ENCODE measurements at regions not wholly inside any gene's neighbourhood (a gene's known extent, or its start where the extent isn't known, plus 50 kb on each side); places are given as distances from the start of the nearest gene placed in this dataset.

GRCh38 chr11:127118811-127119210 is 118.2 kb upstream of the KIRREL3 start:
- H3K4me2 ChIP-seq (ENCODE audit: low read length), result no peak overlapping the region
- H3K36me3 ChIP-seq (ENCODE audit: insufficient read depth, low read length), result no peaks in the 10 kb centered on the region
- ChIA-PET POLR2A (interaction anchor here (0.5 kb wide), 1 partner anchor 533 kb away, joined by 3 read pairs; no protein-coding TSS in a partner anchor), CTCF (ENCODE audit: unreplicated experiment) (no interaction called here)
- DNase-seq (ENCODE audit: low spot score), result no peak
- H3K4me3 ChIP-seq (ENCODE audit: low read depth, low read length, poor library complexity, severe bottlenecking), result no peak overlapping the region
- TF ChIP-seq EZH2phosphoT487 (IDR thresholded peaks at IDR 0.05; ENCODE audit: borderline replicate concordance, low read depth, low read length), result no peak
- TF ChIP-seq CTCF (conservative IDR thresholded peaks at IDR 0.05; ENCODE audit: low read length), result no peak
- no TSS peak for BruUV-seq (replicated peaks)
- H3K27ac ChIP-seq (ENCODE audit: low read depth, low read length, poor library complexity, severe bottlenecking), result no peak overlapping the region
- no peaks in the 10 kb centered on the region for H4K20me1 ChIP-seq (ENCODE audit: insufficient read depth, low read length)
- no peaks in the 10 kb centered on the region for H3K9me2 ChIP-seq (ENCODE audit: insufficient read depth, low read length)
- H3K9me3 ChIP-seq (ENCODE audit: low read length), result no peaks in the 10 kb centered on the region
- H3K79me2 ChIP-seq (ENCODE audit: insufficient read depth, low read depth, low read length), result no peaks in the 10 kb centered on the region
- H3K4me1 ChIP-seq (ENCODE audit: insufficient read depth, low read length, poor library complexity, severe bottlenecking), result no peaks in the 10 kb centered on the region
- H2AFZ ChIP-seq (ENCODE audit: low read length), result no peak overlapping the region
- intact Hi-C loops (cut with micrococcal nuclease; ENCODE audit: unreplicated experiment), result no loop called here

- no peak overlapping the region for H3K4me2 ChIP-seq (ENCODE audit: low read length)
- H4K20me1 ChIP-seq (ENCODE audit: insufficient read depth, low read length), result no peaks in the 10 kb centered on the region
- ChIA-PET POLR2A (no interaction called here), CTCF (ENCODE audit: unreplicated experiment) (no interaction called here)
- intact Hi-C loops (cut with micrococcal nuclease; ENCODE audit: unreplicated experiment), result no loop called here
- no peak for TF ChIP-seq CTCF (conservative IDR thresholded peaks at IDR 0.05; ENCODE audit: low read length)
- no peak for TF ChIP-seq EZH2phosphoT487 (IDR thresholded peaks at IDR 0.05; ENCODE audit: borderline replicate concordance, low read depth, low read length)
- BruUV-seq (replicated peaks), result no TSS peak
- H3K36me3 ChIP-seq (ENCODE audit: insufficient read depth, low read length), result no peaks in the 10 kb centered on the region
- H3K9me2 ChIP-seq (ENCODE audit: insufficient read depth, low read length), result no peaks in the 10 kb centered on the region
- H2AFZ ChIP-seq (ENCODE audit: low read length), result no peak overlapping the region
- H3K27ac ChIP-seq (ENCODE audit: low read depth, low read length, poor library complexity, severe bottlenecking), result no peak overlapping the region
- H3K4me1 ChIP-seq (ENCODE audit: insufficient read depth, low read length, poor library complexity, severe bottlenecking), result no peaks in the 10 kb centered on the region
- no peaks in the 10 kb centered on the region for H3K79me2 ChIP-seq (ENCODE audit: insufficient read depth, low read depth, low read length)
- no peak for DNase-seq (ENCODE audit: low spot score)
- H3K4me3 ChIP-seq (ENCODE audit: low read depth, low read length, poor library complexity, severe bottlenecking), result no peak overlapping the region
- no peaks in the 10 kb centered on the region for H3K9me3 ChIP-seq (ENCODE audit: low read length)
Measured at GRCh38 chr11:127117231-127117739, 116.7 kb upstream of the KIRREL3 start.

- Histone ChIP-seq H3K4me3 (ENCODE audit: low read depth, low read length, poor library complexity, severe bottlenecking) (no peak overlapping the region), H3K36me3 (ENCODE audit: insufficient read depth, low read length) (no peaks in the 10 kb centered on the region), H3K27ac (ENCODE audit: low read depth, low read length, poor library complexity, severe bottlenecking) (no peak overlapping the region), H3K9me3 (ENCODE audit: low read length) (no peaks in the 10 kb centered on the region), H3K79me2 (ENCODE audit: insufficient read depth, low read depth, low read length) (no peaks in the 10 kb centered on the region), H3K4me2 (ENCODE audit: low read length) (no peak overlapping the region), H3K9me2 (ENCODE audit: insufficient read depth, low read length) (no peaks in the 10 kb centered on the region), H2AFZ (ENCODE audit: low read length) (no peak overlapping the region), H3K4me1 (ENCODE audit: insufficient read depth, low read length, poor library complexity, severe bottlenecking) (no peaks in the 10 kb centered on the region), H4K20me1 (ENCODE audit: insufficient read depth, low read length) (no peaks in the 10 kb centered on the region)
- ChIA-PET CTCF (ENCODE audit: unreplicated experiment) (no interaction called here), POLR2A (no interaction called here)
- BruUV-seq (replicated peaks), result no TSS peak
- TF ChIP-seq CTCF (conservative IDR thresholded peaks at IDR 0.05; ENCODE audit: low read length), result no peak
- TF ChIP-seq EZH2phosphoT487 (IDR thresholded peaks at IDR 0.05; ENCODE audit: borderline replicate concordance, low read depth, low read length), result no peak
- no peak for DNase-seq (ENCODE audit: low spot score)
- intact Hi-C loops (cut with micrococcal nuclease; ENCODE audit: unreplicated experiment), result no loop called here
Measured at GRCh38 chr11:127115844-127116243, 115.3 kb upstream of the KIRREL3 start.
